ENCODE measurements at regions not wholly inside any gene's neighbourhood (a gene's known extent, or its start where the extent isn't known, plus 50 kb on each side); places are given as distances from the start of the nearest gene placed in this dataset.
"Not testable (repeated sequence)": the region's sequence is repeated elsewhere in the genome, so short reads cannot be mapped to it uniquely, and the experiment has no call there.

DNA sequence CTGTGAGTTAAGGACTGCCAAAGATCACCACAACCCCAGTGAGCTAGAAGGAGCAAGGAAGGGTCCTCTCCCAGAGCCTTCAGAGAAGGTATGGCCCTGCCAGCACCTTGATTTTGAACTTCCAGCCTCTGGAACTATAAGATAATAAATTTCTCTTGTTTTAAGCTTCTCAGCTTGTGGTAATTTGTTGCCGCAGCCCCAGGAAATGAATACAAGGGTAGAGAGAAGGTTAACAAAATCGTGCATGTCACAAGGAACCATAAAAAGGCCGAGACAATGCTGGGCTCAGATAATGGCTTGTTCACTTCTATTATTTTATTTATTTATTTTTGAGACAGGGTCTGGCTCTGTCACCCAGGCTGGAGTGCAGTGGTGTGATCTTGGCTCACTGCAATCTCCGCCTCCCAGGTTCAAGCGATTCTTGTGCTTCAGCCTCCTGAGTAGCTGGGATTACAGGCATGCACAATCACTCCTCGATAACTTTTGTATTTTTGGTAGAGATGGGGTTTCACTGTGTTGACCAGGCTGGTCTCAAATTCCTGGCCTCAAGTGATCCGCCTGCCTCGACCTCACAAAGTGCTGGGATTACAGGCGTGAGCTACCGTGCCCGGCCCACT lies 71.5 kb downstream of the WSB1 start:
- not testable (repeated sequence) for DNase-seq

DNA sequence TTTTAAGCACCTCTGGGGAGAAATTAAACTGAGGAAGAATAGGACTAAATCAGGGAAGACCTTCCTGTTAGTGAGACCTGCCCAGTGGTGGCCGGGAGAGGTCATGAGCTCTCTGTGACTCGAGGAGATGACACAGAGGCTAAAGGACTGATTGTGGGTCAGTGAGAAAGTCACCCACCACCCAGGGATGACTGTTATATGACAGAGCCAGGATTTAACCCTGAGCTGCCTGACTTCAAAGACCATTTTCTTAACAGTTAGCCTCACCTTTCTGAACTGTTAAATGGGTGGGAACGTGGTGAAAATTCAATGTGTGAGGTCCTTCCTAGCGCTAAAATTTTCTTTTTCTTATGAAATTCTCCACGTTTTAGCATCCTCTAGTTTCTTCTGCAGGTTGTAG lies 72.5 kb downstream of the WSB1 start:
- DNase-seq: no peak

DNA sequence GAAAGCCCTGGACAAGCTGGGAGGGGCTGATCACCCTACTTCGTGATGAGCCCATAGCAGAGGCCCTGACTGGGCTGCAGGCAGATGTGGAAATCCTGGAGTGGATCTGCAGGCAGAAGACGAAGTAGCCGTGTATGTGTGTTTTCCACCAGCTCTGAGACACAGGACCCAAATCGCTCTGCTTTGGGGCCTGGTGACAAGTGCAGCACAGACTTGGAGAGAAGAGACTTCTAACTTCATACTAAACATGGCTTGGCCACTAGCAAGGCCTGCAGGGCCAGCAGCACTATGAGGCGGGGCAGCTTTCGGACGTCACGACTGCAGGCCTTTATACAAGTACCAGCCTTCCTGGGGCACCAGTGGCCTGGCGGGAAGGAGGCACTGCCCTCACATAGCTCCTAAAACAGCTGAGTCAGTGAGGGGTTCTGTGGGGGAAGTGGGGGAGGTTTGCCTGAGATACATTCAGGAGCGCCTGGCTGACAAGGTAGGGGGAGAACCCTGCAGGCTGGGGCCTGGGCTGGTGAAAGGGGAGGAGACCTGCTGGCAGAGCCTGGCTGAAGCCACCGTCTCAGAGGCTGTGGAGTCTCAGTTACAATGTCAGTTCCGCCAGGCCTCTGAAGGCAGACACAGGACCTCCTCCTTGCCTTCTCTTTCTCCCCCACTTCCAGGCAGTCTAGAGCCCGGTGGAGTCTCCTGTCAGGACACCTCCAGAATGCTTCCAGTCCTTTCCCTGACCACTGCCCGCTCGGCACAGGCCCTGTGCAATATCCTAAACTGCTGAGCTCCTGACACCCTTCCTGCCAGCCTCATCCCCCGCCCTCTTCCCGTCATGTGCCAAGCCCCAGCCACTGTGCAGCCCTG lies 73.4 kb downstream of the WSB1 start:
- no peak for DNase-seq

- no peak for DNase-seq
These were observed 74.4 kb downstream of the WSB1 start for GRCh38 chr17:27368151-27368795.

DNA sequence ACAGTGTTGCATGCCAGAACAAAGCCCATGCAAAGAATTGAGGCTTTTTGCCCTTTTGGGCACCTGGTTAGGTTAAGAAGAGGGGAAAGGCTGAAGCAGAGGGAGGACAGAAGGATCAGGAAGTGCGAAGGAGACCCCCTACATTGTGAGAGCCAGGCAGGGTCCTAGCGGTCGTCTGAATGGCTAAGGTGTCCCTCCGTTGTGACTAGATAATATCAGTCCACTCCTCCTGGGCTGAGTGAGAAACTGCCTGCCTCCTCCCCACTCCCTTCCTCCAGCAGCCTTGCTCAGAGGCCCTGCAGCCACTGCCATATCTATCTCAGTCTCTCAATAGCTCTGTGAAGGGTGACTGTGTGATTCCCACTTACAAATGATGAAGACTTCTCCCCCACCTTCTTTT lies 75.1 kb downstream of the WSB1 start:
- DNase-seq: no peak

DNA sequence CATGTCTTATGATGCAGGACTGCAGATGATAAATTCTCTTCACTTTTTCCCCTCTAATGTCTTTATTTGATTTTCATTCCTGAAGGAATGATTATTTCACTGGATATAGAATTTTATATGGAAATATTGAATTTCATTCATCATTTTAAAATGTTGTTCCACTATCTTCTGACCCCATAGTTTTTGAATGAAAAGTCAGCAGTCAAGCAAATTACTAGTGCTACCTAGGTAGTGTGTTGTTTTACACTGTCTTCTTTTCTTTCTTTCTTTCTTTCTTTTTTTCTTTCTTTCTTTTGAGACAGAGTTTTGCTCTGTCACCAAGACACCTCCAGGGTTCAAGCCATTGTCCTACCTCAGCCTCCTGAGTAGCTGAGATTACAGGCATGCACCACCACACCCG lies 76.9 kb downstream of the WSB1 start:
- DNase-seq: no peak

GRCh38 chr17:27373695-27374094 lies 79.8 kb downstream of the WSB1 start:
- not testable (repeated sequence) for DNase-seq

DNA sequence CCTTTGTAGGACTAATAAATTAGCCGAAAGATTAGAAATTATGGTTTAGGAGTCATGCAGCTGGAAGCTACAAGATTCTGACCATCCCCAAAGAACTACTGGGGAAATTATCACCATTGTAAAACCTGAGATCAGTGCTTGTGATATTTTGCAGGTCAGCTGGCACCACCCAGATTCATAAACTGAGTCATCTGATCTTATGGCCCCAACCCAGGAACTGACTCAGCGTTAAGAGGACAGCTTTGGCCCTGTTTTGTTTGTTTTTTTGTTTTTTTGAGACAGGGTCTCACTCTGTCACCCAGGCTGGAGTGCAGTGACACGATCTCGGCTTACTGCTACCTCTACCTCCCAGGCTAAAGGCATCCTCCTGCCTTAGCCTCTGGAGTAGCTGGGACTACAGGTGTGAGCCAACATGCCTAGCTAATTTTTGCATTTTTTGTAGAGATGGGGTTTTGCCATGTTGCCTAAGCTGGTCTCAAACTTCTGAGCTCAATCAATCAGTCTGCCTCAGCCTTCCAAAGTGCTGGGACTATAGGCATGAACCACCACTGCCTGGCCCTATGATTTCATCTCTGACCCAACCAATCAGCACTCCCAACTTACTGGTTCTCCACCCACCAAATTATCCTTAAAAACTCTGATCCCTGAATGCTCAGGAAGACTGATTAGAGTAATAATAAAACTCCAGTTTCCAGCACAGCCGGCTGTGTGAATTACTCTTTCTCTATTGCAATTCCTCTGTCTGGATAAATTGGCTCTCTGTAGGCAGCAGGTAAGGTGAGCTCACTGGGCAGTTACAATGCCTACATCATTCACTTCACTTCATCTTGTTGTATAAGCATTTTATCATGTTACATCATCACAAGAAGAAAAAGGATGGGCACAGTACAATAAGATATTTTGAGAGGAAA lies 79.4 kb upstream of the KSR1 start:
- DNase-seq: no peak

- no peak for DNase-seq
These were observed 77.6 kb upstream of the KSR1 start for GRCh38 chr17:27378482-27379175.

- DNase-seq: no peak
These were observed 76.2 kb upstream of the KSR1 start for GRCh38 chr17:27379888-27380533.

- DNase-seq: no peak
These were observed 75.7 kb upstream of the KSR1 start for GRCh38 chr17:27380551-27380950.

DNA sequence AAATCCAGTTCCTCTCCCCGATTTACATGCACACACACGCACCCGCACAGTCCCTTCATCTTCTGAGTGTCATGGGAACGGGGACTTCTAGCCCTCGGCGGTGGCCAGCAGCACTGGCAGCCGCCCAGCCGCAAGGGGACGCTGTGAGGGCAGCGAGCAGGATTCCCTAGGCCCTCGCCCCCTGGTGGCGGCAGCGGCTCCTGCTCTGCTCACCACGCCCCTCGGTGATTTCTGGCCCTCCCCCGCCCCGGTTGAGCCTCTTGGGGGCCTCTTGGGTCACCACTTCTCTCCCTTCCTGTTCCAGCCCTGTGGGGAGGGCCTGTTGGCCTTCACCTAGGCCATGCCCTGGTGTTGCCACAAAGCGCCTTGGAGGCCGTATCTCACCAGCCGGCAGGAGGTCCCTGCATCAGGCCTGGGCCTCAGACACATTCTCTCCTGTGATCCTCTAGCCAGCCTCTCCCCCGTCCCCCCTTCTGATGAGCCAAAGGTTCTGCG lies 75.2 kb upstream of the KSR1 start:
- peak; percentile 59 for DNase-seq

DNA sequence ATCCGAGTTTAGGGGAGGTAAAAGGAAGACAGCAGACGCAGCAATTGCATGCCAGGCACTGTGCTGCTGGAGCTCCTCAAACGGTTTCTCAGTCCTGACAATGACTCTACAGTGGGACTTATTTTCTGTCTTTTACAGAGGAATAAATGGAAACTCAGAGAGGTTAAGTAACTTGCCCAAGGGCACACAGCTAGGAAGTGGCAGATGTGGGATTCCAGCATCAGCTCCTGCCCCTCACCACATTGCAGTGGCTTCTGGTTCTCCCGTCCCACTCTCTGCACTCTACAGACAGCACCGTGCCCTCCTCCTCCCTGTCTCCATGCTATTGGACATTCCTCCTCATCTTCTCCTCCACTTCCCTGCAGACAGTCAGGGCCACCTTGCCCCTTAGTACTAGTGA lies 74.2 kb upstream of the KSR1 start:
- no peak for DNase-seq

GRCh38 chr17:27384261-27384701 lies 72.0 kb upstream of the KSR1 start:
- no peak for DNase-seq

DNA sequence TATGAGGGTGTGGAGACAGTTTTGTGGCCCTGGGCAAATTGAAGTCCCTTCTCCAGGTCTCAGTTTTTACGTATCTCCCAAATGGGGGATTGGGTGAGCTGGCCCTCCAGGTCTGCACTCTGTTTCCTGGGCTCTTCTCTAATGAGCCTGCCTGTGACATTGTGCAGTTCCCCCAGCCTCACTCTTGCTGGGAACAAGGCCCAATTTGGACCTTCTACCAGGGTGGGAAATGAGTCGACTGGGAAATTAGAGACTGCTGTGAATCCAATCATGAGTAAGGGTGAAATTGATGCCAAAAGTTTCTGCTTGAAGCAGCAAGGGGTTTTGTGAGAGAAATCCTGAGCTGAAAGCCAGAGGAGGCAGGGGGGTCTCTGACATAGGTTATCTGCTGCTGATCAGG lies 71.5 kb upstream of the KSR1 start:
- no peak for DNase-seq

DNA sequence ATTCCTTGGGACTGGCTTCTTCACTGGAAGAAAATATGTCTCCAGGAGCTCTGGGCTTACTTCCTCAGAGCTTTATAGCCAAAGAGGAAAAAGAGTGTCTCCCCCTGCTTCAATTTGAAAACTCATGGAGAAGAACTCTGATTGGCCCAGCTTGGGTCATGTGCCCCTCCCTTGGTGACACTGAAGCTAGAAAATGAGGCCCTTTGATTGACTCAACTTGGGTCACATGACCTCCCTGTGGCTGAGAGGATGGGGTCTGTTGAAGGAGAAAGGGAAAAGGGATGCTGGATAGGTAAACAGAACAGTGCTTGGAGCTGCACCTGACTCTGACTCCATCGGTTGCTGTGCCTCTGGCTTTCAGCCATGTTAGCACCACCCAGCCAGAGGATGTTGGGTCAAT lies 70.6 kb upstream of the KSR1 start:
- no peak for DNase-seq

GRCh38 chr17:27386206-27387075 lies 69.8 kb upstream of the KSR1 start:
- no peak for DNase-seq

- DNase-seq: no peak
These were observed 66.6 kb upstream of the KSR1 start for GRCh38 chr17:27389542-27390140.

DNA sequence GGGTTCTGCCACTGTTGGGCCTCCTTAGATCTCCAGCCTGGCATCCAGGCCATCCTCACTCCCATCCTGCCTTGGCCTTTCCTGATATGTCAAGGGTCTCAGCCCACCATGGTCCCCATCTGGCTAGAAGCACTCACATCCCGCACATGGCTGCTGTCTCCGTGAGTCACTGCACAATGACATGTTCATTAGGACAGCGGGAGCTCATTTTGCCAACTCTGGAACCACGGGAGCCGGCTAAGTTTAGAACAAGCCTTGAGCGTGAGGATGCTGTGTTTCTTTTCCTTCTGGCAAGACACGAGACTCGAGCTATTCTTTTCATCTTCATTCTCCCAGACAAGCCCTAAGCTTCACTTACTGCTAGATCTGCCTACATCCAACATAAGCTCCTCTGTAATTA lies 65.7 kb upstream of the KSR1 start:
- no peak for DNase-seq

GRCh38 chr17:27391427-27391826 lies 64.8 kb upstream of the KSR1 start:
- no peak for DNase-seq
